Astrocyte of the hippocampus (primary cell): ENCODE measurements at regions not wholly inside any gene's neighbourhood (a gene's known extent, or its start where the extent isn't known, plus 50 kb on each side); places are given as distances from the start of the nearest gene placed in this dataset.
"Not testable (repeated sequence)": the region's sequence is repeated elsewhere in the genome, so short reads cannot be mapped to it uniquely, and the experiment has no call there.

Experiments used
- DNase-seq: peaks from one replicate; pipeline ENCODE4 v3.0.0; 2011; ENCODE audit warnings: low read depth, low spot score

- DNase-seq: peak; percentile 32
Measured at GRCh38 chr13:73677048-73677601, 457.1 kb downstream of the KLF12 start.

GRCh38 chr13:73676550-73677047 is 457.6 kb downstream of the KLF12 start:
- DNase-seq: no peak

GRCh38 chr13:73675821-73676220 is 458.4 kb downstream of the KLF12 start:
- DNase-seq: no peak

GRCh38 chr13:73674570-73674969 is 459.6 kb downstream of the KLF12 start:
- no peak for DNase-seq

- no peak for DNase-seq
Measured at GRCh38 chr13:73673931-73674330, 460.3 kb downstream of the KLF12 start.

- peak; percentile 51 for DNase-seq
Measured at GRCh38 chr13:73672492-73672891, 461.7 kb downstream of the KLF12 start.

GRCh38 chr13:73671732-73672131 is 462.5 kb downstream of the KLF12 start:
- DNase-seq: no peak

- no peak for DNase-seq
Measured at GRCh38 chr13:73671011-73671410, 463.2 kb downstream of the KLF12 start.

- DNase-seq: no peak
Measured at GRCh38 chr13:73667756-73668155, 466.4 kb downstream of the KLF12 start.

GRCh38 chr13:73665261-73665660 is 468.9 kb downstream of the KLF12 start:
- DNase-seq: no peak

- no peak for DNase-seq
Measured at GRCh38 chr13:73664851-73665250, 469.4 kb downstream of the KLF12 start.

- DNase-seq: no peak
Measured at GRCh38 chr13:73662833-73663232, 471.4 kb downstream of the KLF12 start.

- DNase-seq: no peak
Measured at GRCh38 chr13:73661687-73662425, 472.3 kb downstream of the KLF12 start.

GRCh38 chr13:73661066-73661465 is 473.1 kb downstream of the KLF12 start:
- no peak for DNase-seq

GRCh38 chr13:73658639-73659038 is 475.6 kb downstream of the KLF12 start:
- no peak for DNase-seq

- peak; percentile 59 for DNase-seq
Measured at GRCh38 chr13:73657821-73658540, 476.2 kb downstream of the KLF12 start.

- DNase-seq: no peak
Measured at GRCh38 chr13:73656863-73657262, 477.3 kb downstream of the KLF12 start.

GRCh38 chr13:73653688-73654087 is 480.5 kb downstream of the KLF12 start:
- no peak for DNase-seq

- DNase-seq: no peak
Measured at GRCh38 chr13:73647417-73647816, 486.8 kb downstream of the KLF12 start.

GRCh38 chr13:73640476-73641179 is 493.6 kb downstream of the KLF12 start:
- DNase-seq: not testable (repeated sequence)

GRCh38 chr13:73635166-73635787 is 498.9 kb downstream of the KLF12 start:
- DNase-seq: no peak
